ENCODE measurements at regions not wholly inside any gene's neighbourhood (a gene's known extent, or its start where the extent isn't known, plus 50 kb on each side); places are given as distances from the start of the nearest gene placed in this dataset.
"Not testable (repeated sequence)": the region's sequence is repeated elsewhere in the genome, so short reads cannot be mapped to it uniquely, and the experiment has no call there.

GRCh38 chr19:34095411-34095810, 76.9 kb upstream of the LSM14A start:
- TF ChIP-seq SUZ12 (IDR thresholded peaks at IDR 0.05; ENCODE audit: extremely low read depth, insufficient read depth, insufficient read length); ZNF274 (IDR thresholded peaks at IDR 0.05; ENCODE audit: low read depth, low read length); YY1 (IDR thresholded peaks at IDR 0.05; ENCODE audit: insufficient read depth, insufficient read length): not testable (repeated sequence)
